HG02840 (cell line): ENCODE measurements at regions not wholly inside any gene's neighbourhood (a gene's known extent, or its start where the extent isn't known, plus 50 kb on each side); places are given as distances from the start of the nearest gene placed in this dataset.
"Not testable (repeated sequence)": the region's sequence is repeated elsewhere in the genome, so short reads cannot be mapped to it uniquely, and the experiment has no call there.

ENCODE experiments used
- ATAC-seq: cut with Tn5 transposase; IDR thresholded peaks from one replicate; pipeline ENCODE4 v1.9.1; 2021; ENCODE audit warnings: mild to moderate bottlenecking, moderate library complexity, moderate number of reproducible peaks; ENCODE audit not compliant: unreplicated experiment, low FRiP score

- no peak for ATAC-seq
Measured at GRCh38 chr2:101612019-101612418, 85.5 kb upstream of the MAP4K4 start.

DNA sequence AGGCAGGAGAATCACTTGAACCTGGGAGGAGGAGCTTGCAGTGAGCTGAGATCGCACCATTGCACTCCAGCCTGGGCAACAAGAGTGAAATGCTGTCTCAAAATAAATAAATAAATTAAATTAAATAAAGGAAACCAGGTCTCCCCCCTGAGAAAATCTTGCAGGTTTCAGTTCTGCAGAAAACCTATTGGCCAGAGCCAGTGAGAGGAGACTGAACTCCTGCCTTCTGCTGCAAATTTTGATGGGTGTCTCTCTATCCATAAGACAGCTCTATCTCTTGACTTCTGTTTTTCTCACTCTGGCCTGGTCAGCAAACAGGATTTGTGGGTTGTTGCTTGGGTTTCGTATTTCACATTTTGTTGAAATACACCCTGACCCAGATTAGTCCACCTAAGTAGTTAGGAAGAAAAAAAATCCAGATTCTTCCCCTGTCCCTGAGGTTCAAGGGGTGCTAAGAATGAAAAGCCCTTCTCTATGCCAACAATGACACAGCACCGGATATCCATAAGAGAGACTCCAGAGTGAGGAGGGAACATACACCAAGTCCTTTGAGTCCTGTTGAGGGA lies 86.7 kb upstream of the MAP4K4 start:
- no peak for ATAC-seq

DNA sequence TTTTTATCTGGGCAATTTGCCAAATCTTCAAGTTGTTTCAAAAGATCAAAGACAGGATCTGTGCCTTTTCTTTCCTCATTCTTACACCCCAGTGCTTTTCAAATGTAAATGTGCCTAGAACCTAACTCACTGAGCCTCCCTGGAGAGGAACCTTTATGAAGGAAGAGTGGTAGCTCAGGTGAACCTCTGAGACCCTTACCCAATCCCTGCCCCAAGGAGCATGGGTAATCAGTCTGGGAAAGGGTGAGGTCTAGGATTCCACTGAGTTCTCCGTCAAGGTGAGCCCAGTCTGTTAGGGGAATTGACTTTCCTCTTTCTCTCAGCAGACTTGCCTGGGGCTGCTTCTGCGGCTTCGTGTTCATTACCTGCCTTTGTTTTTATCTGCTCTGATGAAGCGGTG lies 88.1 kb upstream of the MAP4K4 start:
- no peak for ATAC-seq

- no peak for ATAC-seq
Measured at GRCh38 chr2:101608408-101609310, 88.8 kb upstream of the MAP4K4 start.

GRCh38 chr2:101597347-101597944 lies 100.1 kb upstream of the MAP4K4 start:
- no peak for ATAC-seq

DNA sequence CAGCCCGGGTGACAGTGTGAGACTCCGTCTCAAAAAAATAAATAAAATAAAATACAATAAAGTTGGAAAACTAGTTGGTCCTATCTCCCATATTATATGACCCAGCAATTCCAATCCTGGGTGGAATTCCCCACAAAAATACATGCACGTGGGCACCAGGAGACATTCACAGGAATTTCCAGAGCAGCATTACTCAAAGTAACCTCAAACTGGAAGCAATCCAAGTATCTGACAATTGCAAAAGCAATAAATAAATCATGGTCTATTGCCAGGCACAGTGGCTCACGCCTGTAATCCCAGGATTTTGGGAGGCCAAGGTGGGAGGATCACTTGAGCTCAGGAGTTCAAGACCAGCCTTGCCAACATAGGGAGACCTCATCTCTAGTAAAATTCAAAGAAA lies 101.2 kb upstream of the MAP4K4 start:
- ATAC-seq, result no peak

GRCh38 chr2:101587251-101587650 lies 110.3 kb upstream of the MAP4K4 start:
- ATAC-seq, result no peak

- ATAC-seq, result no peak
Measured at GRCh38 chr2:101583861-101584260, 108.9 kb upstream of the RFX8 start.

DNA sequence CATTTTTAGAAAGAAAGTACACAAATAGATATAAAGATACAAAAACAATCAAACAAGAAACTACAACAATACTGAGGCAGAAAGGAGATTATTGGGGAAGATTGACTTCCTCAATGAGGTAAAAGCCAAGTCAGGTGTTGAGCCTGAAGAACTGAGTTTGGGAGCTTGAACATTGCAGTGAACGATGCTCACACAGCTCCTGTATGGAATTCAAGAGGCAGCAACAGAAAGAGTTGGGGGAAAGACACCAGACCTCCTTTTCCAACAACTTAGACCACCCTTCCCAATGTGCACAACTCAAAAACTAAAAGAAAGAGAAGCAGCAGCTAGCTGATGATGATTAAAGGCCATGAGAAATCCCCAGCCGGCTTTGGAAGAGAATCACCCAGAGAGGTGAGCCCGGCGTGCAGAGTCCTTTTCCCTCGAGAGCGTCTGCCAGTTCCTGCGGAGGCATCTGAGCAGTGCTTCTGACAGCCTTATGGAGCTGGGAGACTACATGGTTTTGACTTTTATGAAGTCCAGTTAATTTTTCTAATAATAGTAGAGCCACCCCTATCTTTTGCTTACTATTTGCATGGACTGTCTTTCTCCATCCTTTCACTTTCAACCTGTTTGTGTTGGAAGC lies 106.9 kb upstream of the RFX8 start:
- no peak for ATAC-seq

- no peak for ATAC-seq
Measured at GRCh38 chr2:101580528-101580927, 105.6 kb upstream of the RFX8 start.

DNA sequence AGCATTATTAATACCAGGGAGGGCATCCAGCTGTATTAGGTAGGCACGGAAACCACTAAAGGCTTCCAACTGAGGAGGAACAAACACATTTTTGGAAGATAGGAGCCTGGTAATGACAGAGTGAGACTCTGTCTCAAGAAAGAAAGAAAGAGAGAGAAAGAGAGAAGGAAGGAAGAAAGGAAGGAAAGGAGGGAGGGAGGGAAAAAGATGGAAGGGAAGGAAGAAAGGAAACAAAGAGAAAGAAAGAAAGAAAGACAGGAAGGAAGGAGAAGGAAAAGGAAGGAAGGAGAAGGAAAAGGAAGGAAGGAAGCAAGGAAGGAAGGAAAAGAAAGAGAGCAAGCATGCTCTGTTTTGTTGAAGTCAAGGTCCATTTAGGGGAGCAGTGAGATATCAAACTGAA lies 103.8 kb upstream of the RFX8 start:
- no peak for ATAC-seq

- not testable (repeated sequence) for ATAC-seq
Measured at GRCh38 chr2:101578135-101578534, 103.2 kb upstream of the RFX8 start.

DNA sequence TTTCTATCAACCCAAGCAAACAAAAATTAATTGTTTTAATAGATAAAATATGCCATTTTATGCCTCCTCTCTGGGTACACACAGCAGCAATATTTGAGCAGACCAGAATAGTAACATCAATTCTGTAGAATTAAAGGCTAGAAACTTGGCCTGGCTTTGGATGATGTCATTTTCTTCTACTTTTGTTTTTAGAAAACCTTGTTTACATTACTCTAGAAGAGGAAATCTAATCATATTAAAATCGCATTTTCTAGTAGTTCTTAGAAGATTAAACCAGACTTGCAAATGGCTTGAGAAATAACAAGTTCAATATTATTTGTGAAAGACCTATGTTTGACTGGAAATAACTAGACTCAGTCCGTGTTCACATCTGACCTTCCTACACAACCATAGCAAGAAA lies 102.3 kb upstream of the RFX8 start:
- no peak for ATAC-seq

GRCh38 chr2:101574622-101575021 lies 99.7 kb upstream of the RFX8 start:
- no peak for ATAC-seq

GRCh38 chr2:101571951-101572350 lies 97.0 kb upstream of the RFX8 start:
- ATAC-seq, result no peak

- ATAC-seq, result no peak
Measured at GRCh38 chr2:101569886-101570520, 95.1 kb upstream of the RFX8 start.

DNA sequence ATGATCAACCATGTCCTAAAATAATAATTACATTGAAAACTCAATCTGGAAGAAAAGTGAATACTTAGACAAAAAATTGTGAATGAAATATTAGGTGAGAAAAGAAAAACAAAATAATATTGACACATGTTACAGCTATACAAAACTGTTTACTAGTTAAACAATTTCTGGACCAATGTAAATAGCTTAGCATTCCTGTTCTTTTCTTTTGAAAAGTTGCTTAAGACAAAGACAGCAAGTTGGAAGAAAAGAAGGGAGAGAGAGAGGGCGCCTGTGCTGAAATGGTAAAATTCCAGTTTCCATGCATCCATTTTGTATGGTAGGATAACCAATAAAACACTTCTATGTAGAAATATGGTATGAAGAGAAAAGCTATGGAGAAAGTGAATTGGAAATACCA lies 94.1 kb upstream of the RFX8 start:
- no peak for ATAC-seq

DNA sequence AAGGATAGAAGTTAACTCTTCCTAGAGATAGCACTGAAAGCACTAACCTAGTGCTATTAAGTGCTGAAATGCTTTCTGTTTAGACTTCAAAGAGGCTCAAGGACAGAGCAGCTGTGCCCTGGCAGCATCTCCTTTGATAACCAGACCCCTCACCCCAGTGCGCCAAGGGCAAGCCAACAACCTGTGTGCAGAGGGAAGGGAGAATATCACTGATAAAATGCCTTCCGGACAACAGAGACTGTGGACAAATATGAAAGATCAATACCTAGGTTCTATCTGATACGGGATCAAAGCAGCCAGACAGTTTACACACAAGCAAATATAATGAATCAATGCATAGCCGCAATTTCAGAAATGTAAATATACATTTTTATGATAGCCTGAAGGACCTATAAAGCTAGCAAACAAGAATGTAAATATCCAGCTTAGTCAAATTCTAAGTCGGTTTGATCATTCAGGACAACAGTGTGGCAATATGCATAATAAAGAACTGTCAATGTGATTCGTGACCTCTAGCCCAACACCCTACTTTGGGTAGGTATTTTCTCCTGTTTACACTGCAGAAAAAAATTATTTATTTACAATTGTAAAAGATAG lies 91.8 kb upstream of the RFX8 start:
- no peak for ATAC-seq

- no peak for ATAC-seq
Measured at GRCh38 chr2:101563849-101564248, 88.9 kb upstream of the RFX8 start.

GRCh38 chr2:101560780-101561315 lies 85.9 kb upstream of the RFX8 start:
- no peak for ATAC-seq
